ENCODE measurements at regions not wholly inside any gene's neighbourhood (a gene's known extent, or its start where the extent isn't known, plus 50 kb on each side); places are given as distances from the start of the nearest gene placed in this dataset.

- no peak for TF ChIP-seq EGR1 (IDR thresholded peaks at IDR 0.05; ENCODE audit: borderline replicate concordance in 1 of 2, low read depth in 2 of 2, low read length in 2 of 2)
These were observed 111.9 kb upstream of the MAP4K3 start (continued) for GRCh38 chr2:39549000-39549399.

- SMC1A ChIA-PET (ENCODE audit: uncharacterized antibody, unreplicated experiment) = no interaction called here
- BruUV-seq (replicated peaks) = no TSS peak
- no peak overlapping the region for H3K4me3 ChIP-seq
- CTCF ChIA-PET = no interaction called here
- H3K4me1 ChIP-seq (ENCODE audit: control insufficient read depth, insufficient read depth, low read length) = no peaks in the 10 kb centered on the region
- intact Hi-C loops (cut with micrococcal nuclease; ENCODE audit: unreplicated experiment) (no loop called here), in situ Hi-C loops (cut with MboI) (no loop called here)
- no peak overlapping the region for H3K4me2 ChIP-seq (ENCODE audit: control insufficient read depth, insufficient read depth)
- no peaks in the 10 kb centered on the region for H3K9me3 ChIP-seq (replicated peaks; ENCODE audit: control insufficient read depth, insufficient read depth, low read length)
- no peaks in the 10 kb centered on the region for H3K79me2 ChIP-seq (ENCODE audit: control insufficient read depth, insufficient read depth, low read length)
- FAIRE-seq (no peak), ATAC-seq (no peak), DNase-seq (ENCODE audit: low read depth, low spot score) (no peak)
- H4K20me1 ChIP-seq (ENCODE audit: control insufficient read depth, insufficient read depth) = no peaks in the 10 kb centered on the region
- WGBS (ENCODE audit: insufficient coverage, insufficient replicate concordance, low lambda C conversion rate, missing lambda C conversion rate) = 49% methylated on average over 9 of the region's 9 CpGs
- TF ChIP-seq SMC3 (IDR thresholded peaks at IDR 0.05; ENCODE audit: borderline replicate concordance, low read length) (no peak), USF2 (IDR thresholded peaks at IDR 0.05; ENCODE audit: borderline replicate concordance, low read depth, low read length) (no peak), IRF4 (IDR thresholded peaks at IDR 0.05; ENCODE audit: low read depth, low read length) (no peak), RFX5 (IDR thresholded peaks at IDR 0.05; ENCODE audit: low read depth, low read length) (no peak)
- POLR2A ChIA-PET = no interaction called here
- RAD21 ChIA-PET (ENCODE audit: unreplicated experiment) = no interaction called here
- H3K27me3 ChIP-seq (replicated peaks in 1 of 2; ENCODE audit: control insufficient read depth in 2 of 2, insufficient read depth in 2 of 2, low read length in 1 of 2) = no peaks in the 10 kb centered on the region
- H3K27ac ChIP-seq (ENCODE audit: control insufficient read depth, insufficient read depth) = no peak overlapping the region
- H2AFZ ChIP-seq (ENCODE audit: control insufficient read depth, low read depth, low read length) = no peak overlapping the region
- H3K9ac ChIP-seq (ENCODE audit: control insufficient read depth, insufficient read depth, low read length) = no peak overlapping the region
- H3K36me3 ChIP-seq (ENCODE audit: control insufficient read depth in 2 of 2, insufficient read depth in 2 of 2, low read length in 1 of 2) = no peaks in the 10 kb centered on the region
These were observed 112.8 kb upstream of the MAP4K3 start for GRCh38 chr2:39549718-39550464.
